GM23338 (cell line): ENCODE measurements at regions not wholly inside any gene's neighbourhood (a gene's known extent, or its start where the extent isn't known, plus 50 kb on each side); places are given as distances from the start of the nearest gene placed in this dataset.

ENCODE experiments used
- ATAC-seq: fragments of 200-7000 bp; cut with Tn5 transposase; 3 replicates; pipeline ENCODE4 v1.9.1; 2020
- DNase-seq: peaks from one replicate; pipeline ENCODE4 v3.0.0-alpha.2; 2015; ENCODE audit warnings: low spot score
- H2AFZ ChIP-seq: fragments of 200-600 bp; sonication (generic); 2 replicates; pipeline ENCODE4 v1.8.0; 2016; ENCODE audit warnings: antibody characterized with exemption, mild to moderate bottlenecking, moderate library complexity
- H3F3A ChIP-seq: fragments of 200-600 bp; sonication (generic); replicated peaks from 2 replicates; pipeline ENCODE4 v1.8.0; 2017; ENCODE audit warnings: antibody characterized with exemption, mixed run types, low read depth
- H3K27ac ChIP-seq: fragments of 200-600 bp; sonication (generic); 2 replicates; pipeline ENCODE4 v1.6.1; 2016; ENCODE audit warnings: low read depth
- H3K27me3 ChIP-seq: fragments of 200-600 bp; sonication (generic); 2 replicates; pipeline ENCODE4 v1.8.0; 2016; ENCODE audit warnings: mild to moderate bottlenecking, mixed run types, moderate library complexity; ENCODE audit not compliant: insufficient read depth
- H3K36me3 ChIP-seq: fragments of 200-600 bp; sonication (generic); 2 replicates; pipeline ENCODE4 v1.8.0; 2016; ENCODE audit warnings: mild to moderate bottlenecking; ENCODE audit not compliant: insufficient read depth
- H3K4me1 ChIP-seq: fragments of 200-600 bp; sonication (generic); 2 replicates; pipeline ENCODE4 v1.8.0; 2016; ENCODE audit warnings: mild to moderate bottlenecking, moderate library complexity; ENCODE audit not compliant: insufficient read depth
- H3K4me2 ChIP-seq: fragments of 200-600 bp; sonication (generic); 2 replicates; pipeline ENCODE4 v1.7.1; 2017; ENCODE audit warnings: mixed run types
- H3K4me3 ChIP-seq: fragments of 200-600 bp; sonication (generic); 2 replicates; pipeline ENCODE4 v1.6.1; 2016; ENCODE audit warnings: mixed run types
- H3K79me2 ChIP-seq: fragments of 200-600 bp; sonication (generic); replicated peaks from 2 replicates; pipeline ENCODE4 v1.8.0; 2017; ENCODE audit warnings: mild to moderate bottlenecking; ENCODE audit not compliant: insufficient read depth
- H3K9me2 ChIP-seq: fragments of 200-600 bp; sonication (generic); 2 replicates; pipeline ENCODE4 v1.8.0; 2017; ENCODE audit not compliant: insufficient read depth
- H4K20me1 ChIP-seq: fragments of 200-600 bp; sonication (generic); replicated peaks from 2 replicates; pipeline ENCODE4 v1.8.0; 2017; ENCODE audit warnings: mild to moderate bottlenecking; ENCODE audit not compliant: insufficient read depth
- H3K27ac Mint-ChIP-seq: 2 replicates; pipeline ENCODE4 v1.8.0; 2020; ENCODE audit warnings: inconsistent platforms, mild to moderate bottlenecking, moderate library complexity, mixed read lengths
- H3K27me3 Mint-ChIP-seq: 3 replicates; pipeline ENCODE4 v1.8.0; 2022; ENCODE audit warnings: low read depth, mild to moderate bottlenecking, moderate library complexity, mixed read lengths, inconsistent platforms; ENCODE audit not compliant: insufficient read depth, poor library complexity
- H3K36me3 Mint-ChIP-seq: 3 replicates; pipeline ENCODE4 v1.8.0; 2021; ENCODE audit warnings: low read depth, mild to moderate bottlenecking, inconsistent platforms, moderate library complexity, mixed read lengths
- H3K4me1 Mint-ChIP-seq: 3 replicates; pipeline ENCODE4 v1.8.0; 2020; ENCODE audit warnings: mild to moderate bottlenecking, inconsistent platforms, mixed read lengths
- H3K4me3 Mint-ChIP-seq: 3 replicates; pipeline ENCODE4 v1.8.0; 2021; ENCODE audit warnings: moderate library complexity, mild to moderate bottlenecking, inconsistent platforms, mixed read lengths
- H3K9me3 Mint-ChIP-seq: 3 replicates; pipeline ENCODE4 v1.8.0; 2020; ENCODE audit warnings: moderate library complexity, mild to moderate bottlenecking, inconsistent platforms, mixed read lengths
- CREB1 ChIP-seq: fragments of 250-450 bp; sonication (Bioruptor Pico); IDR thresholded peaks from 2 replicates; pipeline ENCODE4 v1.5.0; 2020; ENCODE audit warnings: low read depth, mild to moderate bottlenecking, moderate library complexity
- CTCF ChIP-seq, 2 experiments: fragments of 200-600 bp in 1 of 2; sonication (generic) in 1 of 2; conservative IDR thresholded peaks; 2 replicates each; pipeline versions ENCODE4 v1.5.1 to v1.6.1; 2016 to 2017; ENCODE audit warnings: antibody characterized with exemption in 2 of 2, low read depth in 2 of 2, mild to moderate bottlenecking in 2 of 2, moderate library complexity in 1 of 2
- ETS1 ChIP-seq: IDR thresholded peaks from 2 replicates; pipeline ENCODE4 v1.6.1; 2016; ENCODE audit warnings: antibody characterized with exemption
- EZH2 ChIP-seq: fragments of 200-600 bp; sonication (generic); IDR thresholded peaks from one replicate; pipeline ENCODE4 v1.8.0; 2017; ENCODE audit warnings: antibody characterized with exemption, mild to moderate bottlenecking, low read depth; ENCODE audit not compliant: unreplicated experiment
- EZH2phosphoT487 ChIP-seq: fragments of 200-600 bp; sonication (generic); IDR thresholded peaks from one replicate; pipeline ENCODE4 v1.8.1; 2018; ENCODE audit warnings: antibody characterized with exemption; ENCODE audit not compliant: unreplicated experiment
- JUNB ChIP-seq: IDR thresholded peaks from one replicate; pipeline ENCODE4 v1.6.1; 2016; ENCODE audit warnings: antibody characterized with exemption; ENCODE audit not compliant: unreplicated experiment
- NANOG ChIP-seq: IDR thresholded peaks from 2 replicates; pipeline ENCODE4 v1.6.1; 2016; ENCODE audit warnings: antibody characterized with exemption, borderline replicate concordance
- POLR2AphosphoS5 ChIP-seq: IDR thresholded peaks from 2 replicates; pipeline ENCODE4 v1.6.1; 2016; ENCODE audit warnings: antibody characterized with exemption, low read depth
- REST ChIP-seq: IDR thresholded peaks from one replicate; pipeline ENCODE4 v1.6.1; 2018; ENCODE audit warnings: antibody characterized with exemption; ENCODE audit not compliant: unreplicated experiment
- STAT1 ChIP-seq: IDR thresholded peaks from one replicate; pipeline ENCODE4 v1.6.1; 2016; ENCODE audit warnings: antibody characterized with exemption; ENCODE audit not compliant: unreplicated experiment
- ZNF114 ChIP-seq: fragments of 250-450 bp; sonication (Bioruptor Pico); IDR thresholded peaks from 2 replicates; pipeline ENCODE4 v1.5.0; 2020; ENCODE audit warnings: mild to moderate bottlenecking, moderate library complexity
- ZNF331 ChIP-seq: fragments of 250-450 bp; sonication (Bioruptor Pico); IDR thresholded peaks from 2 replicates; pipeline ENCODE4 v1.5.0; 2020; ENCODE audit warnings: low read depth, mild to moderate bottlenecking, moderate library complexity
- ZNF462 ChIP-seq: fragments of 250-450 bp; sonication (Bioruptor Pico); IDR thresholded peaks from 2 replicates; pipeline ENCODE4 v1.5.0; 2020; ENCODE audit warnings: mild to moderate bottlenecking, moderate library complexity

GRCh38 chr2:128541448-128541847 is 222.8 kb upstream of the HS6ST1 start:
- Histone ChIP-seq H3K9me2 (peaks cover 6% of the 10 kb centered on the region; the same call in 1 of the 2 replicates), H3K36me3 (no peaks in the 10 kb centered on the region), H2AFZ (no peak overlapping the region), H3K4me1 (peaks cover 11% of the 10 kb centered on the region; the same call in 1 of the 2 replicates), H4K20me1 (no peaks in the 10 kb centered on the region), H3K27me3 (no peaks in the 10 kb centered on the region), H3K4me3 (no peak overlapping the region), H3K27ac (no peak overlapping the region), H3K79me2 (no peaks in the 10 kb centered on the region), H3K4me2 (no peak overlapping the region), H3F3A (0 out of 2 replicates have a peak, but pooled peaks cover 3% of the 10 kb centered on the region)
- Mint-ChIP-seq H3K4me1 (peaks cover 33% of the 10 kb centered on the region), H3K4me3 (no peak overlapping the region), H3K27me3 (peaks cover 3% of the 10 kb centered on the region), H3K36me3 (peaks cover 4% of the 10 kb centered on the region; the same call in 2 of the 3 replicates), H3K27ac (no peak overlapping the region), H3K9me3 (peaks cover 3% of the 10 kb centered on the region; the same call in 2 of the 3 replicates)
- no peak for TF ChIP-seq EZH2phosphoT487
- TF ChIP-seq CREB1 (CRISPR knock-in tag) = no peak
- no peak for TF ChIP-seq ZNF331
- TF ChIP-seq ZNF114 = no peak
- TF ChIP-seq REST = no peak
- TF ChIP-seq ZNF462 (CRISPR knock-in tag) = no peak
- no peak for TF ChIP-seq NANOG
- no peak for TF ChIP-seq CTCF (conservative IDR thresholded peaks at IDR 0.05; ENCODE audit: low read depth in 2 of 2)
- no peak for TF ChIP-seq JUNB
- TF ChIP-seq EZH2 = no peak
- TF ChIP-seq STAT1 = no peak
- no peak for TF ChIP-seq POLR2AphosphoS5
- no peak for TF ChIP-seq ETS1
- DNase-seq (no peak), ATAC-seq (no peak)
